Endothelial cell of umbilical vein (primary cell): ENCODE measurements at regions not wholly inside any gene's neighbourhood (a gene's known extent, or its start where the extent isn't known, plus 50 kb on each side); places are given as distances from the start of the nearest gene placed in this dataset.

Experiments used
- JUN ChIP-seq: IDR thresholded peaks from 2 replicates; pipeline ENCODE4 v1.6.1; 2011; ENCODE audit warnings: borderline replicate concordance, low read depth; ENCODE audit not compliant: insufficient read length, insufficient read depth
- POLR2A ChIP-seq: IDR thresholded peaks from 2 replicates; pipeline ENCODE4 v1.6.1; 2012; ENCODE audit warnings: low read depth, mild to moderate bottlenecking, control low read depth, low read length
- POLR2AphosphoS5 ChIP-seq: IDR thresholded peaks from 2 replicates; pipeline ENCODE4 v1.6.1; 2012; ENCODE audit warnings: low read depth, mild to moderate bottlenecking, control low read depth, low read length, moderate library complexity; ENCODE audit not compliant: insufficient read depth
- TF ChIP-seq, protein P1 (sequence below): IDR thresholded peaks from 2 replicates; pipeline ENCODE4 v1.6.1; 2011; ENCODE audit not compliant: insufficient read depth, insufficient read length
- TF ChIP-seq, protein P2 (sequence below), 2 donors: IDR thresholded peaks; 1 replicate in 1 of 2; 2 replicates in 1 of 2; pipeline ENCODE4 v1.5.1; 2011; ENCODE audit warnings: low read length in 2 of 2, mild to moderate bottlenecking in 2 of 2, moderate library complexity in 2 of 2, control low read depth in 1 of 2, inconsistent platforms in 1 of 2, low read depth in 1 of 2; ENCODE audit not compliant: insufficient read depth in 1 of 2; ENCODE audit errors: extremely low read depth in 1 of 2

DNA sequence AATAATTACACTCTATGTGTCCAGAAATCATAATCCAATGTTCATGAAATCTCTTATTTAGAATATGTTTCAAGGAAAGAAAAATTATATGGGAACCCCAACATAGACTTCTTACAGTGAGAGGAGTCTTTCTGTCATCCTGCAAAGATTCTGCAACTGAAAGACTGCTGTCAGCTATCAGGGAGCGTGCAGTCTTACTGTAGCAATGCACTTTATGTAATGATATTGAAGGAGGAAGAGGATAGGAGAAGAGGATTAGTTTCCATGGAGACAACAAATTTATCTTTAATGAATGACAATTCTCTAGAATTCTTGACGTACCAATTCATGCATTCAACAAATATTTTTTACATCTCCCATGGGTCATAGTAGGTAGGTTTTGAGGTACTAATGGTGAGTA is 61.3 kb upstream of the MYT1L start:
- TF ChIP-seq, protein P1, sequence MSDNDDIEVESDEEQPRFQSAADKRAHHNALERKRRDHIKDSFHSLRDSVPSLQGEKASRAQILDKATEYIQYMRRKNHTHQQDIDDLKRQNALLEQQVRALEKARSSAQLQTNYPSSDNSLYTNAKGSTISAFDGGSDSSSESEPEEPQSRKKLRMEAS: no peak
- TF ChIP-seq POLR2A: no peak
- TF ChIP-seq, protein P2, sequence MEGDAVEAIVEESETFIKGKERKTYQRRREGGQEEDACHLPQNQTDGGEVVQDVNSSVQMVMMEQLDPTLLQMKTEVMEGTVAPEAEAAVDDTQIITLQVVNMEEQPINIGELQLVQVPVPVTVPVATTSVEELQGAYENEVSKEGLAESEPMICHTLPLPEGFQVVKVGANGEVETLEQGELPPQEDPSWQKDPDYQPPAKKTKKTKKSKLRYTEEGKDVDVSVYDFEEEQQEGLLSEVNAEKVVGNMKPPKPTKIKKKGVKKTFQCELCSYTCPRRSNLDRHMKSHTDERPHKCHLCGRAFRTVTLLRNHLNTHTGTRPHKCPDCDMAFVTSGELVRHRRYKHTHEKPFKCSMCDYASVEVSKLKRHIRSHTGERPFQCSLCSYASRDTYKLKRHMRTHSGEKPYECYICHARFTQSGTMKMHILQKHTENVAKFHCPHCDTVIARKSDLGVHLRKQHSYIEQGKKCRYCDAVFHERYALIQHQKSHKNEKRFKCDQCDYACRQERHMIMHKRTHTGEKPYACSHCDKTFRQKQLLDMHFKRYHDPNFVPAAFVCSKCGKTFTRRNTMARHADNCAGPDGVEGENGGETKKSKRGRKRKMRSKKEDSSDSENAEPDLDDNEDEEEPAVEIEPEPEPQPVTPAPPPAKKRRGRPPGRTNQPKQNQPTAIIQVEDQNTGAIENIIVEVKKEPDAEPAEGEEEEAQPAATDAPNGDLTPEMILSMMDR (IDR thresholded peaks at IDR 0.05; ENCODE audit: extremely low read depth in 1 of 2, insufficient read depth in 1 of 2, low read depth in 1 of 2, low read length in 2 of 2): no peak
- TF ChIP-seq JUN: no peak
- TF ChIP-seq POLR2AphosphoS5: no peak
